GM23248 (cell line): ENCODE measurements at regions not wholly inside any gene's neighbourhood (a gene's known extent, or its start where the extent isn't known, plus 50 kb on each side); places are given as distances from the start of the nearest gene placed in this dataset.
"Not testable (repeated sequence)": the region's sequence is repeated elsewhere in the genome, so short reads cannot be mapped to it uniquely, and the experiment has no call there.

Experiments
- EZH2 ChIP-seq: fragments of 200-600 bp; sonication (generic); IDR thresholded peaks from 2 replicates; pipeline ENCODE4 v1.6.1; 2018; ENCODE audit warnings: antibody characterized with exemption, mild to moderate bottlenecking; ENCODE audit not compliant: insufficient read depth, poor library complexity, severe bottlenecking
- EZH2phosphoT487 ChIP-seq: fragments of 200-600 bp; sonication (generic); IDR thresholded peaks from 2 replicates; pipeline ENCODE4 v1.6.1; 2018; ENCODE audit warnings: antibody characterized with exemption, moderate library complexity, mild to moderate bottlenecking, low read depth; ENCODE audit not compliant: insufficient read depth

DNA sequence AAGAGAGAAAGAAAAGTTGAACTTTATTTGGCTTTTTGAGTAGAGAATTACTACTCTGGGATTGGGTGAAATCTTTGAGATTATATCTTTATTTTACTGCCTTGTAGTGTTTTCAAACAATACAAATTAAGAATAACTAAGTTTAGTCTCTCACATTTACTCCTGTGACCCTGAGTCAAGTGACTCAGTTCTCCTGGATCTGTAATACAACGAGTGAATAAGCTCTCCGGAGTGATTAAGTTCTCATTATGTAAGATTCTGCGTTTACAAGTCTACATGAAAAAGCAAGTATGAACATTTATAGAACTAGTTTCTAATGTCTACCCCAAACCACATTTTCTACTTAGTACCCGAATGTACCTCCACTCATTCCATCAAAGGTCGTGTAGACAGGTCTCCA, 165.5 kb upstream of the FOLH1 start:
- not testable (repeated sequence) for TF ChIP-seq EZH2phosphoT487, EZH2
